ENCODE measurements at regions not wholly inside any gene's neighbourhood (a gene's known extent, or its start where the extent isn't known, plus 50 kb on each side); places are given as distances from the start of the nearest gene placed in this dataset.
A peak's percentile ranks its signal among the peaks of the same experiment; 100 is the strongest.

- Mint-ChIP-seq H3K4me1 (ENCODE audit: low read depth, unreplicated experiment) (peaks cover 28% of the 10 kb centered on the region), H3K27ac (ENCODE audit: unreplicated experiment) (peak overlapping the region; percentile 68), H3K4me3 (ENCODE audit: unreplicated experiment) (peak overlapping the region; percentile 13), H3K27me3 (ENCODE audit: low read depth, unreplicated experiment) (no peaks in the 10 kb centered on the region), H3K9me3 (ENCODE audit: unreplicated experiment) (no peaks in the 10 kb centered on the region), H3K36me3 (ENCODE audit: low read depth, unreplicated experiment) (no peaks in the 10 kb centered on the region)
- no peak for FAIRE-seq
- peak; percentile 39 for DNase-seq (ENCODE audit: low read depth)
- H3K79me2 ChIP-seq (ENCODE audit: insufficient read depth, low read length): no peaks in the 10 kb centered on the region
- TF ChIP-seq EZH2 (IDR thresholded peaks at IDR 0.05; ENCODE audit: insufficient read depth, low read length) (no peak), CTCF (IDR thresholded peaks at IDR 0.05; ENCODE audit: insufficient read depth, low read depth, low read length) (no peak)
- no peaks in the 10 kb centered on the region for H3K36me3 ChIP-seq (ENCODE audit: insufficient read depth, low read length)
- no peak overlapping the region for H3K27ac ChIP-seq (ENCODE audit: low read depth, low read length)
- H4K20me1 ChIP-seq (ENCODE audit: insufficient read depth, low read length): no peaks in the 10 kb centered on the region
- H3K4me3 ChIP-seq (ENCODE audit: insufficient read depth, low read depth, low read length): no peak overlapping the region
- no peak overlapping the region for H3K9ac ChIP-seq (ENCODE audit: low read length)
- H3K4me2 ChIP-seq (ENCODE audit: low read length): no peak overlapping the region
- H3K27me3 ChIP-seq (ENCODE audit: insufficient read depth, low read length): no peaks in the 10 kb centered on the region
- H3K4me1 ChIP-seq (ENCODE audit: insufficient read depth, low read length): peaks cover 3% of the 10 kb centered on the region
- H3K9me3 ChIP-seq (ENCODE audit: insufficient read depth, low read depth, low read length): no peaks in the 10 kb centered on the region
- H2AFZ ChIP-seq (ENCODE audit: low read depth, low read length): no peak overlapping the region
These were observed 462.9 kb upstream of the JAG1 start for GRCh38 chr20:11136691-11137090.

GRCh38 chr20:11137688-11138087 lies 463.9 kb upstream of the JAG1 start:
- Mint-ChIP-seq H3K4me1 (ENCODE audit: low read depth, unreplicated experiment) (peaks cover 32% of the 10 kb centered on the region), H3K27ac (ENCODE audit: unreplicated experiment) (no peak overlapping the region), H3K4me3 (ENCODE audit: unreplicated experiment) (no peak overlapping the region), H3K9me3 (ENCODE audit: unreplicated experiment) (no peaks in the 10 kb centered on the region), H3K27me3 (ENCODE audit: low read depth, unreplicated experiment) (no peaks in the 10 kb centered on the region), H3K36me3 (ENCODE audit: low read depth, unreplicated experiment) (no peaks in the 10 kb centered on the region)
- FAIRE-seq: no peak
- H4K20me1 ChIP-seq (ENCODE audit: insufficient read depth, low read length): no peaks in the 10 kb centered on the region
- no peak for DNase-seq (ENCODE audit: low read depth)
- no peak overlapping the region for H3K27ac ChIP-seq (ENCODE audit: low read depth, low read length)
- H3K9me3 ChIP-seq (ENCODE audit: insufficient read depth, low read depth, low read length): no peaks in the 10 kb centered on the region
- H3K36me3 ChIP-seq (ENCODE audit: insufficient read depth, low read length): no peaks in the 10 kb centered on the region
- no peaks in the 10 kb centered on the region for H3K27me3 ChIP-seq (ENCODE audit: insufficient read depth, low read length)
- H3K9ac ChIP-seq (ENCODE audit: low read length): no peak overlapping the region
- H2AFZ ChIP-seq (ENCODE audit: low read depth, low read length): no peak overlapping the region
- H3K79me2 ChIP-seq (ENCODE audit: insufficient read depth, low read length): no peaks in the 10 kb centered on the region
- TF ChIP-seq EZH2 (IDR thresholded peaks at IDR 0.05; ENCODE audit: insufficient read depth, low read length): no peak
- TF ChIP-seq CTCF (IDR thresholded peaks at IDR 0.05; ENCODE audit: insufficient read depth, low read depth, low read length): no peak
- no peak overlapping the region for H3K4me3 ChIP-seq (ENCODE audit: insufficient read depth, low read depth, low read length)
- H3K4me2 ChIP-seq (ENCODE audit: low read length): no peak overlapping the region
- H3K4me1 ChIP-seq (ENCODE audit: insufficient read depth, low read length): peaks cover 3% of the 10 kb centered on the region

- Histone ChIP-seq H2AFZ (ENCODE audit: low read depth, low read length) (no peak overlapping the region), H3K9me3 (ENCODE audit: insufficient read depth, low read depth, low read length) (no peaks in the 10 kb centered on the region), H3K79me2 (ENCODE audit: insufficient read depth, low read length) (no peaks in the 10 kb centered on the region), H3K4me1 (ENCODE audit: insufficient read depth, low read length) (peaks cover 11% of the 10 kb centered on the region), H4K20me1 (ENCODE audit: insufficient read depth, low read length) (no peaks in the 10 kb centered on the region), H3K9ac (ENCODE audit: low read length) (no peak overlapping the region), H3K27ac (ENCODE audit: low read depth, low read length) (peak overlapping the region; percentile 51), H3K4me2 (ENCODE audit: low read length) (peak overlapping the region; percentile 21), H3K27me3 (ENCODE audit: insufficient read depth, low read length) (no peaks in the 10 kb centered on the region), H3K4me3 (ENCODE audit: insufficient read depth, low read depth, low read length) (no peak overlapping the region), H3K36me3 (ENCODE audit: insufficient read depth, low read length) (no peaks in the 10 kb centered on the region)
- TF ChIP-seq EZH2 (IDR thresholded peaks at IDR 0.05; ENCODE audit: insufficient read depth, low read length): no peak
- no peak for TF ChIP-seq CTCF (IDR thresholded peaks at IDR 0.05; ENCODE audit: insufficient read depth, low read depth, low read length)
- H3K4me1 Mint-ChIP-seq (ENCODE audit: low read depth, unreplicated experiment): peaks cover 36% of the 10 kb centered on the region
- H3K27me3 Mint-ChIP-seq (ENCODE audit: low read depth, unreplicated experiment): no peaks in the 10 kb centered on the region
- H3K9me3 Mint-ChIP-seq (ENCODE audit: unreplicated experiment): no peaks in the 10 kb centered on the region
- peak overlapping the region; percentile 31 for H3K27ac Mint-ChIP-seq (ENCODE audit: unreplicated experiment)
- no peaks in the 10 kb centered on the region for H3K36me3 Mint-ChIP-seq (ENCODE audit: low read depth, unreplicated experiment)
- peak; percentile 96 for DNase-seq (ENCODE audit: low read depth)
- FAIRE-seq: peak; percentile 81
- H3K4me3 Mint-ChIP-seq (ENCODE audit: unreplicated experiment): no peak overlapping the region
These were observed 466.6 kb upstream of the JAG1 start for GRCh38 chr20:11140359-11140758.
